HK-2 (cell line): ENCODE measurements at regions not wholly inside any gene's neighbourhood (a gene's known extent, or its start where the extent isn't known, plus 50 kb on each side); places are given as distances from the start of the nearest gene placed in this dataset.
"Not testable (repeated sequence)": the region's sequence is repeated elsewhere in the genome, so short reads cannot be mapped to it uniquely, and the experiment has no call there.

Experiments used
- DNase-seq: peaks from one replicate; pipeline ENCODE4 v3.0.0-alpha.2; 2018; ENCODE audit not compliant: unreplicated experiment

DNA sequence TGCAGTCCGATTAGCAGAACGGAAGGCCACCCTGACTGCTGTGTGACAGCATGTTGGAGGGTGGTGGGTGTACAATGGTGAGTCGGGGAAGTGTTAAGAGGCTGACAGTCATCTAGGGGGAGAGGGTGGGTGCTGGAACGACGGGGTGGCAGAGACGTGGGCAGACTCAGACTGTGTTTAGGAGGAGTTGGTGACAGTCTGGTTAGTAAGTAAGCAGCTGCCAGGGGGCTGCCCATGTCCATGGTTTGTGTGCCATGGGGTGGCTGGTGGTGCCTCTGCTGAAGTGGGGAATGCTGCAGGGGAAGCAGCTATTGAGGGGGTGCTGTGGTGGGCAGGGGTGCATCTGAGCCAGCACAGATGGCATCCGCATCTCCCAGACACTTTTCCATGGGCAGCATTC, 51.3 kb upstream of the BOD1 start:
- DNase-seq = no peak

DNA sequence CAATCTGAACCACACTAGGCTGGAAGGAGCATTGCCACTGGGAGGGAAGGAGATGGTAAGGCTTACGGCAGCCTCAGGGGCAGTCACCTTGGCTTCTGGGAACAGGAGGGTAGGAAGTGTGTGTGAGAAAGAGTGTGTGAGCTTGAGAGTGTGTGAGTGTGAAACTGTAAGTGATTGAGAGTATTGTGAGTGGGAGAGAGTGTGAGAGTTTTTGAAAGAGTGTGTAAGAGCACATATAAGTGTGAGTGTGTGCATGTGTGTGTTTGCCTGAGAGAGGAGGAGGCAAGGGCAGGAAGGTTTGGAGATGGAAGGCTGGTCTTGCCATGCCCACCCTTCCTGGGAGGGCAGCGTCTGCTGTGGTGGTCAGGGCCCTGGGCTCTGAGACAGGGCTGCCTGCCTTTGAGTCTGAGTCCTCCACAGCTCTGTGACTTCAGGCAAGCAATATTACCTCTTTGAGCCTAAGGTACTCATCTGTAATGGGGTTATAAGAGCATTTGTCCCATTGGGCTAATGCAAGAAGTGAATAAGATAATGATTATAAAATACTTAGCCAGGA, 51.9 kb upstream of the BOD1 start:
- DNase-seq = no peak

DNA sequence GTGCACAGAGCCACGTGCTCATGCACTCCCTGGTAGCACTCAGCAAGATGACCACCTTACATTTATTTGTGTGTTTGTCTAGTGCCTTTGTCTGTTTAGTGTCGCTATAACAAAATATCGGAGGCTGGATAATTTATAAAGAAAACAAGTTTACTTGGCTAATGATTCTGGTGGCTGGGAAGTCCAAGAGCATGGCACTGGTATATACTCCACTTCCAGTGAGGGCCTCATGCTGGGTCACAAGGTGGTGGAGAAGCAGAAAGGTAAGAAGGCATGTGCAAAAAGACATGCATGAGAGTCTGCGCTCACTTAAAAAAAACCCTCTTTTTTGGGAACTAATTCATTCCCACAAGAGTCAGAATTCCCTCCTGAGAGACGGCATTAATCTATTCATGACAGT, 52.5 kb upstream of the BOD1 start:
- no peak for DNase-seq

DNA sequence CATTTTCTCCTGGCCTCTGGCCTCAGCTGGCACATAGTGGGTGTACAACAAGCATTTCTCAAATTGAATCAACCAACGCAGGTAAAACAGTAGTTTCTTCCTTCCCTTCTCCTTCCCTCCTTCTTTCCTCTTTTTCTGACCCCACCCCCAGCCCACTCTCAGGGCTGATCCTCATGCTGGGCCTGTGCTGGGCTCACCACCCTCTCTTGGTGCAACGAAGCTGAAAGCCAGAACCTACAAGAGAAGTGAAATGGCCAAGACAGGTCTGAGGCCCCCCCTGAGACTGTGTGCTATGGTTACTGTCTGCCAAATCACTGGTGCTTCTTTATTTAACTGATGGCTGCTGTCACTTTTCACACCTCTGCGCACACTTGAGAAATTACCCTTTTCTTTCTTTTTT, 53.0 kb upstream of the BOD1 start:
- no peak for DNase-seq

DNA sequence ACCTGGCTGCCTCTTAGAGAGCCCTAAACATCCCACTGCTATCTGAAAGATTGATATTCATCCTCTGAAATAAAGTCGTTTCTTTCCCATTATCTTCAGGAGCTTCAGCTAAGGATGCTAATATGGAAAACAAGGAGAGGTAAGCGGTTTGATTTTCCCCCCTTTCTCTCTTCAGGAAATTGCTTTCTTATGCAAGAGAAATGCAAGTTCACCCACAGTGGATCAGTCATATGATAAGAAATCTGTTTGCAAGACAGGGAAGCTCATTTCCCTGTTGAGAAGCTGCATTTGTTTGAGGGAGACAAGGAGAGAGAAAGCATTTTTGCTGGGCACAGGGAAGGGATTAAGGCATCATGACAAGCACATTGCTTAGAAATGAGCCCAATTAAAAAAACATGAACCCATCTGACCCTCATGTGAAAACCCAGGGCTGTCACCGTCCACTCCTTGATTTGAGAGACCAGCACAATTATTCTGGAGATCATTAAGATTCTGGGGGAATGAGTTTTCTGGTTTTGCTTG, 53.7 kb upstream of the BOD1 start:
- DNase-seq = no peak

DNA sequence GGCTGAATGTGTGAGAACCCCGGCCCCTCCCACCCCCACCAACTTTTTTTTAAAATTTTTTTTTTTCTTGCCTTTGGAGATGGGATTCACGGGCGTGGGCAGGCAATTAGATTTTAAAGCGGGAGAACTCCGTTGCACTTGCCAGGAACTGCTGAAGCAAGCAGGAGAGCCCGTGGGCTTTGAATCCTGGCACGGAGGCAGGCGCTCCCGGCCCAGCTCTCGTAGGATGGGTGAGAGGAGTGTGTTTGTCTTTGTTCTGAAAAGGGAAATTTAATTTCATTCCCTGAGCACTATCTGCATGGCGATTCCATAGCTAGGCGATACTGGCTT, 54.3 kb upstream of the BOD1 start:
- DNase-seq = no peak

DNA sequence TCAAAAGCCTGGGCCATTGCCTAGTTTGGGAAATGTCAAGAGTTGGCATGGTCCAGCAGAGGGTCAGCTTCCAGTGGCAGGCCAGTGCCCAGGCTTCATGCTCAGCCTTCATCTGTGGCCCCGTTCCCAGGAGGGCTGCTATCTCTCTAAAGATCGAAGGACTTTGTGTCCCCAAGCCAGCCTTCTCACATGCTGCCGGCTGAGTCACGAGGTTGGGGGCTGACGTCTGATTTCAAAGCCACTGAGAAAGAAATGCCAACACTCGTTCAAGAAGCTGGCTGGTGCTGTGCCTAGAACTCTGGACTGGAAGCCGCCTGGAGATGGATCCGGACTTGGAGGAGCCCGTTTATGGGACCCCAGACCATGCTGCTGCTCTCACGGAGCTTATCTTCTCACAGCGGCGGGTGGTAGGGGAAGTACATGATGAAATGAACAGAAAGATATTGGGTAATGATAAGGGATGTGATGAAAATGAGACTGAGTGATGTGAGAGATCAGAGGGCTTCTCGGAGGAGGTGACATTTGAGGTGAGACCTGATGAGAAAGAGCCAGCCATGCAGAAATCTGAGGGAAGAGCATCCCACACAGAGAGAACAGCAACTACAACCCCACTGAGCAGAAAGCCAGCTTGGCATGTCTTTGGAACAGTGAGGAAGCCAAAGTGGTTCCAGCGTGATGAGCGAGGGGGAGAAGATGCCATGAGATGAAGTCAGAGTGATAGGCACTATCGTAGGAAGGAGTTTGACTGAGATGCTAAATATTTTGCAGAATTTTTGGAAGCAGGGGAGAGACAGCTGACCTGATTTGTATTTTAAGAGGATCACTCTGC, 54.9 kb upstream of the BOD1 start:
- DNase-seq = no peak

DNA sequence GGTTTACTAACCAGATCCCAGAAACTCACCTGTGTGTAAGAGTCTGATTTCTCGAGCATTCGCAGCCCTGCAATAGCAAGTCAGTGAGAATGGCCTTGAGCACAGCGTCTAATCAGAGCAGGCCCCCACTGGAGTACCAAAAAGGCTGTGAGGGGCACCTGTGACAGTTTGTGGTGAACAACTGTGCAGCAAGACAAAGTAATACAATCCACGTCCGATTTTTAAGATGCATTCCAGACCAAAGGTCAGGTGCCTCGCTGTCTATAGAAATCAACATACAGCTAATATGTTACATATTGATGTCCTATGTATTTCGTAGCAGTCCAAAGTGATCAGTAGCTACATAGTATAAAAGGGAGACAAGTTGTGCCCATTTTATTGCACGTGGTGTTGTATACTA, 55.7 kb upstream of the BOD1 start:
- DNase-seq = no peak

DNA sequence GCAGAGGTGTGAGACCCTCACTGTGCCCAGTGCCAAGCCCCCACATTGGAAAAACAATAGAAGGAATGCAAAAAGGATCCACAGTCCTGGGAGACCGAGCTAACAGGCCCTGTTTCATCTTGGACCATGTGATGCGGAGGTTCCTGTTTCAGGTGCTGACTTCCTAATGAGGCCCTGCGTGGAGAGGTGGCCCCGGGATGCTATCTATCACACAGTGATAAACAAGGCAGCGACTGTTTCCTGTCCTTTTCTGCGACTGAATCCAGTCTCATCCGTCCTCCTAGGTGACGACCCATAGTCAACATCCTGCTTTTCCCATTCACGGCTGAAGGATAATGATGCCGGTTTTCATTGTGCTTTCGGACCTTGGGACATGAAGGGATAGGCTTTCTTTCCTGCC, 56.4 kb upstream of the BOD1 start:
- no peak for DNase-seq

DNA sequence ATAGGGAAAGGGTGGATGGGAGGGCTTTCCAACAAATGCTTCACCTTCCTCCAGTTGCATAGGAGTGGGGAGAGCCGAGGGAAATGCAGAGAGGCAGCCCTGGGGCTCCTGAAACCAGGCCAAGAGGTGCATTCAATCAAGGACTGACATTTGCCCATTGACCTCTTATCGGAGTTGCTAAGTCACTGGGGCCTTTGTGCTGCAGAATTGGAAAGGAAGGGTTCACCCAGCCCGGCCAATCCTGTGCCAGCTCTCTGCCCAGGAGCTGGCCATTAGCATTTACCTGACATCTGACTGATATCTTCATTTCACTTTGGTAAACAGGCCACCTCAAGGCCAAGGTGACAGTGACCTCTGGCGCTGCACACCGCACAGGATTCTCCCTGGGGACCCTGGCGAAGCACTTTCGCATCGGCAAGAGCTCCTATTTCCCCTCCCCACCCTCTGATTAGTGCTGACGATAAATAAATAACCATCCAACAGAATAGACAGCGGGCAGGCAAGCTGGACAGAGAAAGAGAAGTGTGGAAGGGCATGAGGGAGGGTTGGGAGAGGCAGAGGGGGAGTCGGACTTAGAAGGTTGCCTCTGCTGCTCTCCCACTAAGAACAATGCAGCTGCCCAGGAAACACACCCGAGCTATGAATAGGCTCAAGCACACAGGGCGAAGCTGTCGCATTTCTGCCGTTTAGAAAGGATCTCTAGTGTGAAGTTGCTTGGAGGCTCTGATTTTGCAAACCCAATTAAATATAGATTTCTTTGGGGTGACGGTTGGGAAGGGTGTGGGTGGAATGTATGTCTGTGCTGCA, 57.0 kb upstream of the BOD1 start:
- DNase-seq = no peak

DNA sequence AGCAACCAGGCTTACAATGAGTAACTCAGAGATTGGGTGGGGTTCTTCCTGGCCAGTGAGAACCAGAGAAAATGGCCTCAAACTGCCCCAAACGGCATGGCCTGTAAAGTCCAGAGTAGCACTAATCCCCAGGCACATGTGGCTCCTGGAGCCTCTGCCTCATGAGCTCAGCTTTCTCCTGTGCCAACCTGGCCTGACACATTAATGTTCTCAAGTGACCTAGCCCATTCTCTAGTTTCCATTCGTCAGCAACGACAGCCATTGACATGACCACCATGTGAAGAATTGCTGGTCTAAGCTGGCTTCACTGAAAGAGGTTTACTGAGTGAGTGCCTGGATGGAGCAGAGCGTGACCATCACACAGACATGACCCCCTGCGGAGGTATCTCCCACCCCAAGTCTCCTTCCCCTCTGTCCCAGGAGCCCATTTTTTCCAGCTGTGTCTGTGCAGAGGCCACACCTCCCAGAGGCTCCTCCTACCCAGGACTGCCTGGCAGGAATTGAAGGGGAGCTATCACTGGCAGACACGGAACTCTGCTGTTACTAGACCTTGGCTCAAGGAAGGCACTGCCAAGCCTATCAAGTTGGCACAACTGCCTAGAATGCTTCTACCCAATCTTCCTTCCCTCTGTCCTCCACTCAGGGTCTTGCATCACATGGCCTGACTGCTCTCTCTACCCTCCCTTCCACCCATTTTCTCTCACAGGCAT, 59.0 kb upstream of the BOD1 start:
- no peak for DNase-seq

DNA sequence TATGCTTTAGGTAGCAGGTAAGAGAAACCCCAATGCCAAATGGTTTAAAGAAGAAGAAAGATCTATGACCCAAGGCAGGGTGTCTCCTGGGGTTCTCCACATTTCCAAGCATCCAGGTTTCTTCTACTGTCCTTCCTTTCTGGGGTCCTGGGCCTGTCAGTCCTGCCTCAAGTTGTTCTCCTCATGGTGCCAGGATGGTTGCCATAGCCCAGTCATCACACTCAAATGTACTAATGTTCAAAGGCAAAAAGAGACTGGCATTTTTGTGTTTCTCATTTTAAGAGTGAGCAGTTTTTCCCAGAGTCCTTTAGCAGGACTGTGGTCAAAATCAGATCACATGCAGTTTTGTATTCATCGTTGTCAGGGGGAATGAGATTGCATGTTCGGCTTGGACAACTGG, 59.9 kb upstream of the BOD1 start:
- DNase-seq = no peak

DNA sequence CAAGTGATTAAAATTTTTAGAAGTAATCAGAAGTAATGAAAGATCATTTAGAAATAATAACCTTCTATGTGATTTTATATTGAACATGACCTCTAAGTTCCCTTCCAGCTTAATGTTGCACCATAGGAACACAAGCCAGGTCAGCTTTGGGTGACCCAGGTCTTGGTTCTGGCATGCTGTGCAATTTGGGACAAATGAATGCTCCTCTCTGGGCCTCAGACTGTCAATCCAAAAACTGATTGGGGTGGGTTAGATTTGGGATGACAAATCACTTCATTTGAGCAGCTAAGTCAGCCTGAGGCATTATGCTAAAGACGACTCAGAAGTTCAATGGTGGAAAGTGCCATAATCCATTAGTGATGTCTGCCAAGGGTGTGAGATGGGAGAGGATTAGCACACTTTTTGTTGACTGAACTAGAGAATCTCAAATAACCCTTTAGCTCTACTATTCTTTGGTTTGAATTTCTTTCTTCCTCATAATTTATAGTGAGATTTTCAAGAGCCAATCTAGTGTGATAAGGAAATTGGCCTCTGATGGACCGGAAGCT, 60.7 kb upstream of the BOD1 start:
- DNase-seq = no peak

DNA sequence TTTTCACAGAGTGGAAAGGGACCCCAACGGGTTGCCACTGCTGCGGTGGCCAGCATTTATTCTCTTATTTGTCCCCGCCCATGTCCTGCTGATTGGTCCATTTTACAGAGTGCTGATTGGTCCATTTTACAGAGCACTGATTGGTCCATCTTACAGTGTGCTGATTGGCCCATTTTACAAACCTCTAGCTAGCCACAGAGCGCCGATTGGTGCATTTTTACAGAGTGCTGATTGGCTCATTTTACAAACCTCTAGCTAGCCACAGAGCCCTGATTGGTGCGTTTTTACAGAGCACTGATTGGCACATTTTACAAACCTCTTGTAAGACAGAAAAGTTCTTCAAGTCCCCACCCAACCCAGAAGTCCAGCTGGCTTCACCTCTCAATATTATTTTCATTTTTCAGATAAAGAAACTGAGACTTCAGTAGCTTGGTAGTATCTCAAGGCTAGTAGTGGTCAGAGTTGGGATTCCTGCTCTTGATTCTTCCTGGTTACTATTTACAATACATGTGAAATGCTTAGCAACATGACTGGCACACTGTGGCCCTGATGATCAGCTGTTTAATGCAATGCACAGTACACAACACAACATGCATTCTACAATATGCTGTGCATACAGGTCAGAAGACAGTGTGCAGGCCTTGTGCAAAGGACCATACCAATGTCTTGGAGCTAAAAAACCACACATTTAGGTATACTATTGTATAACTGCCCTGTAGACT, 63.6 kb upstream of the BOD1 start:
- DNase-seq = no peak

DNA sequence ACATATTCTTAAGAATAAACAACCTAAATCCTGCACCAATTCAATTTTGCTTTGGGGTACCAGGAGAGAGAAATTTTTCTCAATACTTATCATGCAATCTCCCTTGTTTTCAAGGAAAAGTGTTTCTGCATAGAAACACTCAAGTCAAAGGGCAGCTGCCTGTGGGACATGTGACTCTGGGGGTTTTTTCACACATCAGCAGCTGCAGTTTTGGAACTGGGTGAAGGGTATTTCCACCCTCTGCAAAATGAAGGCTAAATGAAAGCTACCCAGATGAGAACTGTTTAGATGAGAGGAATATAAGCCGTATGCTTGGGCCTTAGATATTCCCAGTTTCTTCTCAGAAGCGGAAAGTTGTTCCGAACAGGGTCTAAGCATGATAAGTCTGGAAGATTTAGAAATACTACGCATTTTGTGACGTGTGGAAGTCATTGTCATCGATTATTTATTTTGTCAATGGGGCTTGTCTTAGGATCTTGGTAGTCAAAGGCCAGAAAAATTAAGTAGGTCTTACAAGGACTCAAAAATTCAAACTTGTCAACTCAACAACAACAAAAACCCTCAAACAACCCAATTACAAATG, 64.3 kb upstream of the BOD1 start:
- no peak for DNase-seq

DNA sequence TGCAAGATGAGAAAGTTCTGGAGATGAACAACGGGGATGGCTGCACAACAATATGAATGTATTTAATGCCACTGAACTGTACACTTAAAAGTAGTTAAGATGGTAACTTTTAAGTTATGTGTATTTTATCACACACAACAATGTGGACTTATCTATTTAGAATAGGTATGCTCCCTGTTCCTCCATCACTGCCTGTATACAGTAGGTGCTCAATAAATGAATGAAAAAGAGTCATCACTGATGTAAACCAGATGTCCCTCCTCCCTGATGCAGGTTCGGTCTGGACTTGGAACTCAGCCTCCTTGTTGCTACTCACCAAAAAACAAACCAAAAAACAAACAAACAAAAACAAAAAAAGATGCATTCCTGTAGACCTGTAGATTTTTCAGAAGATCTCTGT, 65.9 kb upstream of the BOD1 start:
- no peak for DNase-seq

DNA sequence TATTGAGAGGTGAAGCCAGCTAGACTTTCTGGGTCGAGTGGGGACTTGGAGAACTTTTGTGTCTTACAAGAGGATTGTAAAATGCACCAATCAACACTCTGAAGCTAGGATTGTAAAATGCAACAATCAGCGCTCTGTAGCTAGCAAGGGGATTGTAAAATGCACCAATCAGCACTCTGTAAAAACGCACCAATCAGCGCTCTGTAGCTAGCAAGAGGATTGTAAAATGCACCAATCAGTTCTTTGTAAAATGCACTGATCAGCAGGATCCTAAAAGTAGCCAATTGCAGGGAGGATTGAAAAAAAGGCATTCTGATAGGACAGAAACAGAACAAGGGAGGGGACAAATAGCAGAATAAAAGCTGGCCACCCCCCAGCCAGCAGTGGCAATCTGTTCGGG, 68.1 kb upstream of the BOD1 start:
- not testable (repeated sequence) for DNase-seq

DNA sequence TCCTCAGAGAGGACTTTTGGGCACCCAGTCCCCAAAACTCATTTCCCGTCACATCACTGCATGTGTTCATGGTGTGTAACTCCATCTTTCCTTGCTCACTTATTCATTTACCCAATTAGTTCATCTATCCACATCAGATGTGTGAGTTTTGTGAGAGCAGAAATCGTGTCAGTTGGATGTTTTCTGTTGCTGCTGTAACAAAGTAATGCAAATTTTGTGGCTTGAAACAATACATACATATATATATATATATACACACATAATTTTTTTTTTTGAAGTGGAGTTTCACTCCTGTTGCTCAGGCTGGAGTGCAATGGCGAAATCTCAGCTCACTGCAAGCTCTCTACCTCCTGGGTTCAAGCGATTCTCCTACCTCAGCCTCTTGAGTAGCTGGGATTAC, 70.5 kb upstream of the BOD1 start:
- no peak for DNase-seq

DNA sequence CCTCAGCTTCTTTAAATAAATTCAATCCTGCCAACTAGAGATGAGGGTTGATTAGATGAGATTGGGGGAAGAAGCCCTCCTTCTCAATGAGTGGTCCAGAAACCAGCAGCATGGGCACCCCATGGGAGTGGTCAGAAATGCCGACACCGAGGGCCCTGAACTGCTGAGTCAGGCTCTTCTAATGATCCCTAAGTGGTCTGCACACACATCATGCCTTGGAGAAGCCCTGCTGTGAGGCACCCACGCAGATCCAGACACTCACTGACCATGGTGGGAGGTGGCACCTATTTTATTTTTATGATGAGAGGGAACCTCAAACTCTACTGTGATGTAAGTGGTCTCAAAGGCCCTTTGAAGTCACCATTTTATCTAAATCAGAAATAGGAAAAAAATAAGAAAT, 72.3 kb upstream of the BOD1 start:
- DNase-seq = peak; percentile 7

DNA sequence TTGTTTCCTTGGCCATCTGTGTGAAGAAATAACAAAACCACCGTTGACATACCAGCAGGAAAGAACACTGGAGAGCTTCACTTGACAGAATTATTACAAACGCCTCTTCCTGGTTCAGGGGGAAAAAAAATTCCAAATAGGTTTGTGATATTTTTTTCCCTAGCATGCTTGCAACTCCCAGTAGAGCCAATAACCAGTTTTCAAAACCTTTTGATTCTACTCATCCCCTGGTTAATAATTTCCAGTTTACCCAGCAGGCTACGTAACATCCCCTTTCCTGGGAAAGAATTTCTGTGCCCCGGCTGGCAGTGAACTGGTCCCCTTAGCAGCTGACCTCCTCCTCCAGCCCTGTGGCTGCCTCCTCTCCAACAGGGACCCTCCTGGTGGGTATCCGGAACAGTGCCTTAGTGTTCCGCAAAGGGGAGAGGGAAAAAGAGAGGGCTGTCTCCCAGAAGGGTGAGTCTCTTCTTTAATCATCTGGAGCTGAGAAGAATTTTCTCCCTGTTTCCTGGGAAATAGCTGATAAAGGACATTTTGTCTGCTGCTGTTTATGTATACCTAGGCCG, 72.8 kb upstream of the BOD1 start:
- DNase-seq = peak; percentile 10
